ENCODE measurements at regions not wholly inside any gene's neighbourhood (a gene's known extent, or its start where the extent isn't known, plus 50 kb on each side); places are given as distances from the start of the nearest gene placed in this dataset.

DNA sequence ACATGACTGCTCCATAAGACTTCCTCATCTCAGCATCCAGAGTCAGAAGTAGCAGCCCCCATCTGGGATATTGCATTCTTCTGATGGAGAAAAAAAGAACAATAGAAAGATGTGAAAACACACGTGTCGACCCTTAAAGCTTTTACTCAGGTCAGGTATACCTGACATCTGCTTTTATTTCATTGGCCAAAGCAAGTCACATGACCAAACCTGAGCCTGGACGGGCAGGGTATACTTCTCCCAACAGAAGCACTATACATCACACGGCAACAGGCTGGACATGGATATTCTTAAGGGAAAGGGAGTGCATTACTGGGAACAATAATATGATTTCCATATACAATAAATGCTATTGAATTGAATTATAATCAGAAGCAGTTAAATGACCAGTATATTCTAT lies 243.3 kb downstream of the LMO4 start:
- no peaks in the 10 kb centered on the region for H3K36me3 ChIP-seq (ENCODE audit: low read depth)
- ATAC-seq (ENCODE audit: low read depth) (no peak), DNase-seq (ENCODE audit: low spot score) (no peak)
- TF ChIP-seq, protein P1, sequence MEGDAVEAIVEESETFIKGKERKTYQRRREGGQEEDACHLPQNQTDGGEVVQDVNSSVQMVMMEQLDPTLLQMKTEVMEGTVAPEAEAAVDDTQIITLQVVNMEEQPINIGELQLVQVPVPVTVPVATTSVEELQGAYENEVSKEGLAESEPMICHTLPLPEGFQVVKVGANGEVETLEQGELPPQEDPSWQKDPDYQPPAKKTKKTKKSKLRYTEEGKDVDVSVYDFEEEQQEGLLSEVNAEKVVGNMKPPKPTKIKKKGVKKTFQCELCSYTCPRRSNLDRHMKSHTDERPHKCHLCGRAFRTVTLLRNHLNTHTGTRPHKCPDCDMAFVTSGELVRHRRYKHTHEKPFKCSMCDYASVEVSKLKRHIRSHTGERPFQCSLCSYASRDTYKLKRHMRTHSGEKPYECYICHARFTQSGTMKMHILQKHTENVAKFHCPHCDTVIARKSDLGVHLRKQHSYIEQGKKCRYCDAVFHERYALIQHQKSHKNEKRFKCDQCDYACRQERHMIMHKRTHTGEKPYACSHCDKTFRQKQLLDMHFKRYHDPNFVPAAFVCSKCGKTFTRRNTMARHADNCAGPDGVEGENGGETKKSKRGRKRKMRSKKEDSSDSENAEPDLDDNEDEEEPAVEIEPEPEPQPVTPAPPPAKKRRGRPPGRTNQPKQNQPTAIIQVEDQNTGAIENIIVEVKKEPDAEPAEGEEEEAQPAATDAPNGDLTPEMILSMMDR (IDR thresholded peaks at IDR 0.05; ENCODE audit: poor library complexity, severe bottlenecking), result no peak
- no peak overlapping the region for H3K4me3 ChIP-seq (ENCODE audit: severe bottlenecking)
- H3K27ac ChIP-seq (ENCODE audit: poor library complexity, severe bottlenecking), result no peak overlapping the region
- no peaks in the 10 kb centered on the region for H3K4me1 ChIP-seq (ENCODE audit: insufficient read depth, poor library complexity, severe bottlenecking)
- H3K9me3 ChIP-seq (ENCODE audit: severe bottlenecking), result no peaks in the 10 kb centered on the region
- H3K27me3 ChIP-seq (ENCODE audit: insufficient read depth, poor library complexity, severe bottlenecking), result no peaks in the 10 kb centered on the region

DNA sequence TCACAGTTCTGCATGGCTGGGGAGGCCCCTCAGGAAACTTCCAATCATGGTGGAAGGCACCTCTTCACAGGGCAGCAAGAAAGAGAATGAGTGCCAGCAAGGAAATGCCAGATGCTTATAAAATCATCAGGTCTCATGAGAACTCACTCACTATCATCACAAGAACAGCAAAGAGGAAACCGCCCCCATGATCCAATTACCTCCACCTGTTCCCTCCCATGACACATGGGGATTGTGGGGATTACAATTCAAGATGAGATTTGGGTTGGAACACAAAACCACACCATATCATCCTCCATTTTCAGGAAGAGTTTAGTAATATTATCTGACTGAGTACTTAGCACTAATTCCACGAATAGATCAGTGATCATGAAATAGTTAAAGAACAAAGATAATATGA lies 244.2 kb downstream of the LMO4 start:
- no peak overlapping the region for H3K27ac ChIP-seq (ENCODE audit: poor library complexity, severe bottlenecking)
- DNase-seq (ENCODE audit: low spot score) (no peak), ATAC-seq (ENCODE audit: low read depth) (no peak)
- no peak overlapping the region for H3K4me3 ChIP-seq (ENCODE audit: severe bottlenecking)
- H3K36me3 ChIP-seq (ENCODE audit: low read depth), result no peaks in the 10 kb centered on the region
- H3K27me3 ChIP-seq (ENCODE audit: insufficient read depth, poor library complexity, severe bottlenecking), result no peaks in the 10 kb centered on the region
- no peaks in the 10 kb centered on the region for H3K4me1 ChIP-seq (ENCODE audit: insufficient read depth, poor library complexity, severe bottlenecking)
- H3K9me3 ChIP-seq (ENCODE audit: severe bottlenecking), result no peaks in the 10 kb centered on the region
- TF ChIP-seq, protein P1 (IDR thresholded peaks at IDR 0.05; ENCODE audit: poor library complexity, severe bottlenecking), result no peak

DNA sequence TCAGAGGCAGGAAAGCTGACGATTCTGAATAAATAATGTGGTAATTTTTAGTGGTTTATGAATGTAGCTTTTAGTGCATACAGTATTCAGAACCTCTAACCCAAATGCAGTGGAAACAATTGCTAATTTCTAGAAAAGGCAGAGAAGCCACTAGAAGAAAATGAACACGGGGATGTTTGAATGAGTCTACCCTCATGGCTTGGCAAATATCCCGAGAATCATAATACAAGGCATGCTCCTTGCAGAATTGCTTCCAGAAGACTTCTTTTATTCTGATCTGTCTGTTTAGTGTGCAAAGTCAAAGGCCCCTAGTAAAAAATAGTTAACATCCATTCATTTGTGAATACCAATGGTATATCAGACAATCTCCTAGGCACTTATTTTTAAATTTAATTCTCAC lies 246.8 kb downstream of the LMO4 start:
- Histone ChIP-seq H3K9me3 (ENCODE audit: severe bottlenecking) (no peaks in the 10 kb centered on the region), H3K36me3 (ENCODE audit: low read depth) (no peaks in the 10 kb centered on the region), H3K27ac (ENCODE audit: poor library complexity, severe bottlenecking) (no peak overlapping the region), H3K27me3 (ENCODE audit: insufficient read depth, poor library complexity, severe bottlenecking) (no peaks in the 10 kb centered on the region), H3K4me1 (ENCODE audit: insufficient read depth, poor library complexity, severe bottlenecking) (no peaks in the 10 kb centered on the region), H3K4me3 (ENCODE audit: severe bottlenecking) (no peak overlapping the region)
- TF ChIP-seq, protein P1 (IDR thresholded peaks at IDR 0.05; ENCODE audit: poor library complexity, severe bottlenecking), result no peak
- DNase-seq (ENCODE audit: low spot score), result no peak
- ATAC-seq (ENCODE audit: low read depth), result no peak

DNA sequence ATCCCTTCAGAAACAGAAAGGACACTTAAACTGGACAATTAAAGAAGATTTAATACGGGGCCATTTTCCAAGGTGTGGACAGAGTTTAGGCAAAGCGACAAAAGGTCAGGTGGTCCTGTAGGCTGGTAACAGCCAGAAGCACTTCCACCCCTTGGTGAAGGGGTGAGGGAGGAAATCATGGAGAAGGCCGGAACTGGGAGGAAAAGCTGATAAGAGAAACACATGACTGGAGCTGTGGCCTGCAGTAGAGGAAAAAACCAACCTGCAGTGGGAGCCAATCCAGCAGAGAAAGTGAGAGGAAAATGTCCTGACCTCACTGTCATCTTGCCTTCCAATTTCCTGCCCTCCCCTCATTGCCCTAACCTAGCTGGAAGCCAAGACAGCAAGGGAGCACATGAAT lies 249.8 kb downstream of the LMO4 start:
- DNase-seq (ENCODE audit: low spot score) (no peak), ATAC-seq (ENCODE audit: low read depth) (no peak)
- Histone ChIP-seq H3K4me3 (ENCODE audit: severe bottlenecking) (no peak overlapping the region), H3K27ac (ENCODE audit: poor library complexity, severe bottlenecking) (no peak overlapping the region), H3K9me3 (ENCODE audit: severe bottlenecking) (no peaks in the 10 kb centered on the region), H3K36me3 (ENCODE audit: low read depth) (no peaks in the 10 kb centered on the region), H3K4me1 (ENCODE audit: insufficient read depth, poor library complexity, severe bottlenecking) (no peaks in the 10 kb centered on the region), H3K27me3 (ENCODE audit: insufficient read depth, poor library complexity, severe bottlenecking) (no peaks in the 10 kb centered on the region)
- TF ChIP-seq, protein P1 (IDR thresholded peaks at IDR 0.05; ENCODE audit: poor library complexity, severe bottlenecking), result no peak

DNA sequence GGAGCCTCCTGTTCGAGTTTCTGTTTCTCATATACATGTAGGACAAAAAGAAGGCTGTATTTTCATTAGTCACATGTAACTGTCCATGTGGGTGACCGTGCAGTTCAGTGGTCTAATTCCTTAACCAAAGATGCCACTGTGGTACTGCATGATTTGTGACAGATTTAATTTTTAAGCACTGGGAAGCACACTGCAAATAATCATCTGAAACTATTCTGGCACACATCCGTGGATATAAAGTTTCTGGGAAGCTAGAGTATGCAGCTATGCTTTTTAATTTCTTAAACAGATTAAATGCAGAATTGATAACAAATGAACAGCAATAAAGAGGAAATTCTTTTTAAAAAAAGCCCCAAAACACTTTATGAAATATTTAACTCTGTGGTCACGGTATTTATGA lies 254.8 kb downstream of the LMO4 start:
- H3K4me3 ChIP-seq (ENCODE audit: severe bottlenecking), result no peak overlapping the region

More for the DNA sequence above, 254.8 kb downstream of the LMO4 start:
- ATAC-seq (ENCODE audit: low read depth) (no peak), DNase-seq (ENCODE audit: low spot score) (no peak)
- Histone ChIP-seq H3K36me3 (ENCODE audit: low read depth) (no peaks in the 10 kb centered on the region), H3K27ac (ENCODE audit: poor library complexity, severe bottlenecking) (no peak overlapping the region), H3K9me3 (ENCODE audit: severe bottlenecking) (no peaks in the 10 kb centered on the region), H3K4me1 (ENCODE audit: insufficient read depth, poor library complexity, severe bottlenecking) (no peaks in the 10 kb centered on the region), H3K27me3 (ENCODE audit: insufficient read depth, poor library complexity, severe bottlenecking) (no peaks in the 10 kb centered on the region)
- TF ChIP-seq, protein P1 (IDR thresholded peaks at IDR 0.05; ENCODE audit: poor library complexity, severe bottlenecking), result no peak

Data from RWPE2 (cell line).